ENCODE measurements at regions not wholly inside any gene's neighbourhood (a gene's known extent, or its start where the extent isn't known, plus 50 kb on each side); places are given as distances from the start of the nearest gene placed in this dataset.
"Not testable (repeated sequence)": the region's sequence is repeated elsewhere in the genome, so short reads cannot be mapped to it uniquely, and the experiment has no call there.

DNA sequence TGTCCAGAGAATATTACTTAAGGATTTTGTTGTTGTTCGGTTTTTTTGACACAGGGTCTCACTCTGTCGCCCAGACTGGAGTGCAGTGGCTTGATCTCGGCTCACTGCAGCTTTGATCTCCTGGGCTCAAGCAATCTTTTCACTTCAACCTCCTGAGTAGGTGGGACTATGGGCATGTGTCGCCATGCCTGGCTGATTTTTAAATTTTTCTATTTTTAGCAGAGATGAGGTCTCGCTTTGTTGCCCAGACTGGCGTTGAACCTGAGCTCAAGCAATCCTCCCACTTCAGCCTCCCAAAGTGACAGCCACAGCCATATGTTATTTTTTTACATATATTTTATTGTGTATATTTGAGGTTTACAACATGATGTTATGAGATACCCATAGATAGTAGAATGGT, 86.8 kb upstream of the UMPS start:
- DNase-seq (ENCODE audit: low spot score): no peak
- no peaks in the 10 kb centered on the region for H3K27me3 ChIP-seq (ENCODE audit: control insufficient read depth in 4 of 4, insufficient read depth in 4 of 4, low read length in 3 of 4)
- H3K4me3 ChIP-seq (ENCODE audit: low read depth in 1 of 3, low read length in 3 of 3): no peak overlapping the region
- 95% methylated on average over 6 of the region's 6 CpGs for WGBS
- TF ChIP-seq JUND (IDR thresholded peaks at IDR 0.05) (no peak), HNF4A (conservative IDR thresholded peaks at IDR 0.05) (no peak), YY1 (IDR thresholded peaks at IDR 0.05) (no peak), TAF1 (conservative IDR thresholded peaks at IDR 0.05) (no peak), EGR1 (IDR thresholded peaks at IDR 0.05; ENCODE audit: low read depth in 2 of 2) (no peak), FOXA2 (IDR thresholded peaks at IDR 0.05) (no peak), HNF4G (IDR thresholded peaks at IDR 0.05) (no peak), FOXA1 (IDR thresholded peaks at IDR 0.05) (no peak), GABPA (IDR thresholded peaks at IDR 0.05 in 1 of 2, conservative IDR thresholded peaks at IDR 0.05 in 1 of 2) (no peak), ZBTB33 (IDR thresholded peaks at IDR 0.05) (no peak), RXRA (IDR thresholded peaks at IDR 0.05) (no peak), RAD21 (IDR thresholded peaks at IDR 0.05) (no peak), SP1 (IDR thresholded peaks at IDR 0.05) (no peak), NR2F2 (IDR thresholded peaks at IDR 0.05) (no peak)
- TF ChIP-seq, protein P1, sequence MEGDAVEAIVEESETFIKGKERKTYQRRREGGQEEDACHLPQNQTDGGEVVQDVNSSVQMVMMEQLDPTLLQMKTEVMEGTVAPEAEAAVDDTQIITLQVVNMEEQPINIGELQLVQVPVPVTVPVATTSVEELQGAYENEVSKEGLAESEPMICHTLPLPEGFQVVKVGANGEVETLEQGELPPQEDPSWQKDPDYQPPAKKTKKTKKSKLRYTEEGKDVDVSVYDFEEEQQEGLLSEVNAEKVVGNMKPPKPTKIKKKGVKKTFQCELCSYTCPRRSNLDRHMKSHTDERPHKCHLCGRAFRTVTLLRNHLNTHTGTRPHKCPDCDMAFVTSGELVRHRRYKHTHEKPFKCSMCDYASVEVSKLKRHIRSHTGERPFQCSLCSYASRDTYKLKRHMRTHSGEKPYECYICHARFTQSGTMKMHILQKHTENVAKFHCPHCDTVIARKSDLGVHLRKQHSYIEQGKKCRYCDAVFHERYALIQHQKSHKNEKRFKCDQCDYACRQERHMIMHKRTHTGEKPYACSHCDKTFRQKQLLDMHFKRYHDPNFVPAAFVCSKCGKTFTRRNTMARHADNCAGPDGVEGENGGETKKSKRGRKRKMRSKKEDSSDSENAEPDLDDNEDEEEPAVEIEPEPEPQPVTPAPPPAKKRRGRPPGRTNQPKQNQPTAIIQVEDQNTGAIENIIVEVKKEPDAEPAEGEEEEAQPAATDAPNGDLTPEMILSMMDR (IDR thresholded peaks at IDR 0.05; ENCODE audit: low read depth, low read length, missing input control): no peak
- TF ChIP-seq, protein P2, sequence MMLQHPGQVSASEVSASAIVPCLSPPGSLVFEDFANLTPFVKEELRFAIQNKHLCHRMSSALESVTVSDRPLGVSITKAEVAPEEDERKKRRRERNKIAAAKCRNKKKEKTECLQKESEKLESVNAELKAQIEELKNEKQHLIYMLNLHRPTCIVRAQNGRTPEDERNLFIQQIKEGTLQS (IDR thresholded peaks at IDR 0.05): no peak
- TF ChIP-seq, protein P3, sequence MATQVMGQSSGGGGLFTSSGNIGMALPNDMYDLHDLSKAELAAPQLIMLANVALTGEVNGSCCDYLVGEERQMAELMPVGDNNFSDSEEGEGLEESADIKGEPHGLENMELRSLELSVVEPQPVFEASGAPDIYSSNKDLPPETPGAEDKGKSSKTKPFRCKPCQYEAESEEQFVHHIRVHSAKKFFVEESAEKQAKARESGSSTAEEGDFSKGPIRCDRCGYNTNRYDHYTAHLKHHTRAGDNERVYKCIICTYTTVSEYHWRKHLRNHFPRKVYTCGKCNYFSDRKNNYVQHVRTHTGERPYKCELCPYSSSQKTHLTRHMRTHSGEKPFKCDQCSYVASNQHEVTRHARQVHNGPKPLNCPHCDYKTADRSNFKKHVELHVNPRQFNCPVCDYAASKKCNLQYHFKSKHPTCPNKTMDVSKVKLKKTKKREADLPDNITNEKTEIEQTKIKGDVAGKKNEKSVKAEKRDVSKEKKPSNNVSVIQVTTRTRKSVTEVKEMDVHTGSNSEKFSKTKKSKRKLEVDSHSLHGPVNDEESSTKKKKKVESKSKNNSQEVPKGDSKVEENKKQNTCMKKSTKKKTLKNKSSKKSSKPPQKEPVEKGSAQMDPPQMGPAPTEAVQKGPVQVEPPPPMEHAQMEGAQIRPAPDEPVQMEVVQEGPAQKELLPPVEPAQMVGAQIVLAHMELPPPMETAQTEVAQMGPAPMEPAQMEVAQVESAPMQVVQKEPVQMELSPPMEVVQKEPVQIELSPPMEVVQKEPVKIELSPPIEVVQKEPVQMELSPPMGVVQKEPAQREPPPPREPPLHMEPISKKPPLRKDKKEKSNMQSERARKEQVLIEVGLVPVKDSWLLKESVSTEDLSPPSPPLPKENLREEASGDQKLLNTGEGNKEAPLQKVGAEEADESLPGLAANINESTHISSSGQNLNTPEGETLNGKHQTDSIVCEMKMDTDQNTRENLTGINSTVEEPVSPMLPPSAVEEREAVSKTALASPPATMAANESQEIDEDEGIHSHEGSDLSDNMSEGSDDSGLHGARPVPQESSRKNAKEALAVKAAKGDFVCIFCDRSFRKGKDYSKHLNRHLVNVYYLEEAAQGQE (IDR thresholded peaks at IDR 0.05): no peak
- TF ChIP-seq, protein P4, sequence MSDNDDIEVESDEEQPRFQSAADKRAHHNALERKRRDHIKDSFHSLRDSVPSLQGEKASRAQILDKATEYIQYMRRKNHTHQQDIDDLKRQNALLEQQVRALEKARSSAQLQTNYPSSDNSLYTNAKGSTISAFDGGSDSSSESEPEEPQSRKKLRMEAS (IDR thresholded peaks at IDR 0.05): no peak
- H3K9me3 ChIP-seq (ENCODE audit: control insufficient read depth in 4 of 4, low read length in 3 of 4): no peaks in the 10 kb centered on the region
- no peak overlapping the region for H3K9ac ChIP-seq (ENCODE audit: low read depth in 1 of 2, low read length in 2 of 2)
- H3K27ac ChIP-seq (ENCODE audit: low read depth in 1 of 2, low read length in 2 of 2): no peak overlapping the region
- H3K4me1 ChIP-seq (ENCODE audit: control insufficient read depth in 4 of 4, insufficient read depth in 4 of 4, low read length in 3 of 4): peaks cover 0 to 4% (median 1%) of the 10 kb centered on the region in 4 donors
- H3K36me3 ChIP-seq (ENCODE audit: control insufficient read depth in 4 of 4, insufficient read depth in 3 of 4, low read depth in 1 of 4, low read length in 3 of 4): peaks cover 0 to 8% (median 0%) of the 10 kb centered on the region in 4 donors

DNA sequence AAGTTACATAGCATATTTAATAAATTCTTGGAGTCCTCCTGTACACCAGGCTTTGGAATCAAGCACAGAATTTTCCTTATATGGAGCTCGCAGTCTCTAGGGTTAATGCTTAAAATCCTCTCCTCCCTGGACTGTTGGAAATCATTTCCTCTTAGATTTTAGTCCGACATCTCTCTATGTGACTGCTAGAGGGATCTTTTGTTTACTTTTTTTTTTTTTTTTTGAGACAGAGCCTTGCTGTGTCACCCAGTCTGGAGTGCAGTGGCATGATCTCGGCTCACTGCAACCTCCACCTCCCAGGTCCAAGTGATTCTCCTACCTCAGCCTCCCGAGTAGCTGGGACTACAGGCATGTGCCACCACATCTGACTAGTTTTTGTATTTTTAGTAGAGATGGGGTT, 84.1 kb upstream of the UMPS start:
- H3K4me3 ChIP-seq (ENCODE audit: low read depth in 1 of 3, low read length in 3 of 3); H3K9me3 ChIP-seq (ENCODE audit: control insufficient read depth in 4 of 4, low read length in 3 of 4); H3K27ac ChIP-seq (ENCODE audit: low read depth in 1 of 2, low read length in 2 of 2); H3K27me3 ChIP-seq (ENCODE audit: control insufficient read depth in 4 of 4, insufficient read depth in 4 of 4, low read length in 3 of 4); H3K4me1 ChIP-seq (ENCODE audit: control insufficient read depth in 4 of 4, insufficient read depth in 4 of 4, low read length in 3 of 4); H3K9ac ChIP-seq (ENCODE audit: low read depth in 1 of 2, low read length in 2 of 2); DNase-seq (ENCODE audit: low spot score): not testable (repeated sequence)
- WGBS: 80% methylated on average over 4 of the region's 4 CpGs
- peaks cover 0 to 14% (median 4%) of the 10 kb centered on the region in 4 donors for H3K36me3 ChIP-seq (ENCODE audit: control insufficient read depth in 4 of 4, insufficient read depth in 3 of 4, low read depth in 1 of 4, low read length in 3 of 4)

All from liver (tissue), 8 donors.